Fibroblast of mammary gland (primary cell): ENCODE measurements at regions not wholly inside any gene's neighbourhood (a gene's known extent, or its start where the extent isn't known, plus 50 kb on each side); places are given as distances from the start of the nearest gene placed in this dataset.

Experiments
- DNase-seq: peaks from one replicate; pipeline ENCODE4 v3.0.0-alpha.2; 2010; ENCODE audit warnings: low read depth
- H3K4me3 ChIP-seq: 2 replicates; pipeline ENCODE4 v1.5.1; 2011; ENCODE audit warnings: low read depth, mild to moderate bottlenecking, low read length, moderate library complexity; ENCODE audit not compliant: control insufficient read depth
- CTCF ChIP-seq: conservative IDR thresholded peaks from 2 replicates; pipeline ENCODE4 v1.5.1; 2011; ENCODE audit warnings: low read depth, low read length, inconsistent platforms; ENCODE audit not compliant: control insufficient read depth, insufficient read depth

GRCh38 chr3:153688301-153689120 lies 432.7 kb upstream of the ARHGEF26 start:
- TF ChIP-seq CTCF = no peak
- no peak for DNase-seq
- no peak overlapping the region for H3K4me3 ChIP-seq

- no peak for DNase-seq
- TF ChIP-seq CTCF = no peak
- H3K4me3 ChIP-seq = no peak overlapping the region
These were observed 428.0 kb upstream of the ARHGEF26 start for GRCh38 chr3:153693207-153693606.

GRCh38 chr3:153702106-153702505 lies 419.1 kb upstream of the ARHGEF26 start:
- TF ChIP-seq CTCF = no peak
- DNase-seq = no peak
- no peak overlapping the region for H3K4me3 ChIP-seq

GRCh38 chr3:153704115-153704514 lies 417.1 kb upstream of the ARHGEF26 start:
- no peak overlapping the region for H3K4me3 ChIP-seq
- no peak for DNase-seq
- no peak for TF ChIP-seq CTCF

GRCh38 chr3:153706706-153707105 lies 414.5 kb upstream of the ARHGEF26 start:
- no peak overlapping the region for H3K4me3 ChIP-seq
- DNase-seq = no peak
- TF ChIP-seq CTCF = no peak

GRCh38 chr3:153714016-153714415 lies 407.2 kb upstream of the ARHGEF26 start:
- no peak overlapping the region for H3K4me3 ChIP-seq
- no peak for DNase-seq
- TF ChIP-seq CTCF = no peak

- H3K4me3 ChIP-seq = no peak overlapping the region
- no peak for TF ChIP-seq CTCF
- DNase-seq = no peak
These were observed 406.5 kb upstream of the ARHGEF26 start for GRCh38 chr3:153714588-153715290.
